Spleen (tissue), 7 donors: ENCODE measurements at regions not wholly inside any gene's neighbourhood (a gene's known extent, or its start where the extent isn't known, plus 50 kb on each side); places are given as distances from the start of the nearest gene placed in this dataset.
"Not testable (repeated sequence)": the region's sequence is repeated elsewhere in the genome, so short reads cannot be mapped to it uniquely, and the experiment has no call there.

Experiments used
- POLR2AphosphoS5 ChIP-seq, 3 donors: sonication (generic); formaldehyde crosslinking; IDR thresholded peaks; one replicate each; pipeline ENCODE4 v1.5.1; 2017; ENCODE audit warnings: antibody characterized with exemption in 3 of 3
- TF ChIP-seq, protein P1 (sequence below), 11 experiments: fragments of 200-600 bp in 7 of 11; fragments of 450-650 bp in 4 of 11; sonication (generic) in 4 of 11; IDR thresholded peaks in 8 of 11; conservative IDR thresholded peaks in 3 of 11; 1 replicate in 7 of 11; 2 replicates in 4 of 11; pipeline versions ENCODE4 v1.4.0 to v1.8.0; 2016 to 2021; ENCODE audit warnings: antibody characterized with exemption in 11 of 11, inconsistent platforms in 4 of 11, mild to moderate bottlenecking in 1 of 11
- donor health status: DM: no; HTN: no; CAD: no; lungs with moderate emphysema.
- donor health status: DM: no; HTN: no; CAD: no.
- donor health status: DM: no; HTN: no; CAD: no.

DNA sequence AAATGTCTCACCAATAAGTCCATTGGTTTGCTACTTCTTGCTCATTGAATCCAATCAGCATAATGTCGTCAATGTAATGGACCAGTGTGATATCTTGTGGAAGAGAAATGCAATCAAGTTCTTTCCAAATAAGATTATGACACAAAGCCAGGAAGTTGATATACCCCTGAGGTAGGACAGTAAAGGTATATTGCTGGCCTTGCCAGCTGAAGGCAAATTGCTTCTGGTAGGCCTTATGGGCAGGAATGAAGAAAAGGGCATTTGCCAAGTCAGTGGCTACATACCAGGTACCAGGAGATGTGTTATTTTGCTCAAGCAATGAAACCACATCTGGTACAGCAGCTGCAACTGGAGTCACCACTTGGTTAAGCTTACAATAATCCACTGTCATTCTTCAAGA lies 276.1 kb downstream of the C12orf75 start:
- TF ChIP-seq, protein P1, sequence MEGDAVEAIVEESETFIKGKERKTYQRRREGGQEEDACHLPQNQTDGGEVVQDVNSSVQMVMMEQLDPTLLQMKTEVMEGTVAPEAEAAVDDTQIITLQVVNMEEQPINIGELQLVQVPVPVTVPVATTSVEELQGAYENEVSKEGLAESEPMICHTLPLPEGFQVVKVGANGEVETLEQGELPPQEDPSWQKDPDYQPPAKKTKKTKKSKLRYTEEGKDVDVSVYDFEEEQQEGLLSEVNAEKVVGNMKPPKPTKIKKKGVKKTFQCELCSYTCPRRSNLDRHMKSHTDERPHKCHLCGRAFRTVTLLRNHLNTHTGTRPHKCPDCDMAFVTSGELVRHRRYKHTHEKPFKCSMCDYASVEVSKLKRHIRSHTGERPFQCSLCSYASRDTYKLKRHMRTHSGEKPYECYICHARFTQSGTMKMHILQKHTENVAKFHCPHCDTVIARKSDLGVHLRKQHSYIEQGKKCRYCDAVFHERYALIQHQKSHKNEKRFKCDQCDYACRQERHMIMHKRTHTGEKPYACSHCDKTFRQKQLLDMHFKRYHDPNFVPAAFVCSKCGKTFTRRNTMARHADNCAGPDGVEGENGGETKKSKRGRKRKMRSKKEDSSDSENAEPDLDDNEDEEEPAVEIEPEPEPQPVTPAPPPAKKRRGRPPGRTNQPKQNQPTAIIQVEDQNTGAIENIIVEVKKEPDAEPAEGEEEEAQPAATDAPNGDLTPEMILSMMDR (IDR thresholded peaks at IDR 0.05 in 8 of 11, conservative IDR thresholded peaks at IDR 0.05 in 3 of 11) = not testable (repeated sequence)
- not testable (repeated sequence) for TF ChIP-seq POLR2AphosphoS5 (IDR thresholded peaks at IDR 0.05)
